H1 (cell line): ENCODE measurements at regions not wholly inside any gene's neighbourhood (a gene's known extent, or its start where the extent isn't known, plus 50 kb on each side); places are given as distances from the start of the nearest gene placed in this dataset.

Experiments used
- CTCF ChIA-PET: fragments of 300-600 bp; sonication (Branson Sonifier 250); formaldehyde crosslinking; loops from one replicate; lab custom pipeline; 2021; ENCODE audit not compliant: partially characterized antibody; lab: Charles Lee
- POLR2A ChIA-PET: fragments of 300-600 bp; sonication (Branson Sonifier 250); formaldehyde crosslinking; loops from one replicate; lab custom pipeline; 2021; ENCODE audit warnings: inconsistent platforms; ENCODE audit not compliant: partially characterized antibody; lab: Charles Lee
- DNase-seq, 2 experiments: peaks; one replicate each; pipeline versions ENCODE4 v3.0.0 to v3.0.0-alpha.2; 2010 to 2022; ENCODE audit warnings: low spot score in 2 of 2, low read depth in 1 of 2, mixed read lengths in 1 of 2
- FAIRE-seq: peaks from 2 replicates; lab custom pipeline; 2011; peaks lifted over from hg19 to GRCh38; lab: Jason Lieb, UNC
- H2AFZ ChIP-seq: 2 replicates; pipeline ENCODE4 v1.8.1; 2012; ENCODE audit warnings: low read length, inconsistent platforms
- H2AK5ac ChIP-seq: 2 replicates; pipeline ENCODE4 v1.6.1; 2013; ENCODE audit warnings: low read depth, low read length
- H2BK120ac ChIP-seq: replicated peaks from 2 replicates; pipeline ENCODE3; 2013; ENCODE audit warnings: low read depth, low read length, inconsistent platforms
- H2BK12ac ChIP-seq: 2 replicates; pipeline ENCODE4 v1.6.1; 2013; ENCODE audit warnings: low read depth, low read length
- H2BK15ac ChIP-seq: 2 replicates; pipeline ENCODE4 v1.6.1; 2013; ENCODE audit warnings: low read length
- H2BK20ac ChIP-seq: 2 replicates; pipeline ENCODE4 v1.6.1; 2013; ENCODE audit warnings: low read length
- H2BK5ac ChIP-seq: 2 replicates; pipeline ENCODE4 v1.6.1; 2013; ENCODE audit warnings: low read depth, low read length
- H3K14ac ChIP-seq: 2 replicates; pipeline ENCODE4 v1.6.1; 2013; ENCODE audit warnings: inconsistent platforms; ENCODE audit not compliant: insufficient read length
- H3K18ac ChIP-seq: 2 replicates; pipeline ENCODE4 v1.6.1; 2013; ENCODE audit warnings: low read length; ENCODE audit errors: extremely low read depth
- H3K23ac ChIP-seq: 2 replicates; pipeline ENCODE4 v1.6.1; 2013; ENCODE audit warnings: inconsistent platforms; ENCODE audit not compliant: insufficient read length
- H3K23me2 ChIP-seq: 2 replicates; pipeline ENCODE4 v1.6.1; 2013; ENCODE audit warnings: low read depth, low read length
- H3K27ac ChIP-seq: 2 replicates; pipeline ENCODE4 v1.6.1; 2011; ENCODE audit warnings: low read depth, low read length, inconsistent platforms
- H3K27me3 ChIP-seq, 4 experiments: replicated peaks in 1 of 4; 1 replicate in 1 of 4; 2 replicates in 3 of 4; pipeline versions ENCODE4 v1.6.1 to v1.8.1; 2011 to 2013; ENCODE audit warnings: low read length in 3 of 4, mild to moderate bottlenecking in 3 of 4, inconsistent platforms in 2 of 4, mixed read lengths in 2 of 4, moderate library complexity in 1 of 4; ENCODE audit not compliant: control insufficient read depth in 3 of 4, insufficient read depth in 3 of 4; ENCODE audit errors: extremely low read depth in 1 of 4
- H3K36me3 ChIP-seq, 4 experiments: 2 replicates each; pipeline versions ENCODE4 v1.6.1 to v1.8.1; 2011 to 2013; ENCODE audit warnings: mild to moderate bottlenecking in 4 of 4, low read length in 3 of 4, moderate library complexity in 2 of 4, control low read depth in 1 of 4, inconsistent platforms in 1 of 4; ENCODE audit not compliant: insufficient read depth in 4 of 4, control insufficient read depth in 2 of 4
- H3K4ac ChIP-seq: replicated peaks from 2 replicates; pipeline ENCODE3; 2013; ENCODE audit warnings: low read length, low read depth, mixed read lengths, inconsistent platforms; ENCODE audit not compliant: insufficient read length
- H3K4me1 ChIP-seq, 4 experiments: replicated peaks in 1 of 4; 1 replicate in 1 of 4; 2 replicates in 3 of 4; pipeline versions ENCODE4 v1.6.1 to v1.8.1; 2011 to 2013; ENCODE audit warnings: low read length in 3 of 4, inconsistent platforms in 2 of 4, mixed read lengths in 1 of 4; ENCODE audit not compliant: insufficient read depth in 4 of 4, control insufficient read depth in 3 of 4
- H3K4me2 ChIP-seq, 2 experiments: 2 replicates each; pipeline versions ENCODE4 v1.6.1 to v1.8.1; 2011 to 2013; ENCODE audit warnings: low read depth in 2 of 2, low read length in 2 of 2, control low read depth in 1 of 2, inconsistent platforms in 1 of 2, mild to moderate bottlenecking in 1 of 2; ENCODE audit not compliant: insufficient read depth in 1 of 2
- H3K4me3 ChIP-seq, 4 experiments: fragments of 200-600, 300-600 bp in 1 of 4; sonication (generic), shearing (Covaris generic), sonication (Bioruptor Twin) in 1 of 4; 2 replicates each; pipeline versions ENCODE4 v1.5.1 to v1.8.1; 2011 to 2016; ENCODE audit warnings: low read length in 4 of 4, low read depth in 3 of 4, control low read depth in 2 of 4, inconsistent platforms in 2 of 4, mild to moderate bottlenecking in 2 of 4, mixed read lengths in 1 of 4, moderate library complexity in 1 of 4; ENCODE audit not compliant: insufficient read depth in 2 of 4; ENCODE audit errors: extremely low read depth in 1 of 4
- H3K56ac ChIP-seq: replicated peaks from 2 replicates; pipeline ENCODE3; 2013; ENCODE audit warnings: low read depth, mild to moderate bottlenecking, mixed read lengths, low read length, inconsistent platforms; ENCODE audit not compliant: insufficient read length
- H3K79me1 ChIP-seq: 2 replicates; pipeline ENCODE4 v1.6.1; 2013; ENCODE audit warnings: low read depth, low read length, control low read depth
- H3K79me2 ChIP-seq, 2 experiments: 2 replicates each; pipeline versions ENCODE4 v1.6.1 to v1.8.1; 2012 to 2013; ENCODE audit warnings: low read length in 2 of 2, mild to moderate bottlenecking in 2 of 2, inconsistent platforms in 1 of 2; ENCODE audit not compliant: insufficient read depth in 2 of 2, control insufficient read depth in 1 of 2
- H3K9ac ChIP-seq, 4 experiments: replicated peaks in 1 of 4; 1 replicate in 1 of 4; 2 replicates in 3 of 4; pipeline versions ENCODE4 v1.6.1 to v1.8.1; 2011 to 2013; ENCODE audit warnings: low read depth in 3 of 4, low read length in 3 of 4, control low read depth in 2 of 4, mild to moderate bottlenecking in 2 of 4, moderate library complexity in 2 of 4, inconsistent platforms in 1 of 4; ENCODE audit errors: extremely low read depth in 1 of 4
- H3K9me3 ChIP-seq, 2 experiments: 2 replicates each; pipeline versions ENCODE4 v1.6.1 to v1.8.1; 2012 to 2013; ENCODE audit warnings: mild to moderate bottlenecking in 2 of 2, moderate library complexity in 2 of 2, control low read depth in 1 of 2, inconsistent platforms in 1 of 2, low read depth in 1 of 2, low read length in 1 of 2, mixed read lengths in 1 of 2; ENCODE audit not compliant: insufficient read depth in 2 of 2
- H4K20me1 ChIP-seq, 2 experiments: replicated peaks in 1 of 2; 2 replicates each; pipeline versions ENCODE3 to v1.8.1; 2011 to 2013; ENCODE audit warnings: inconsistent platforms in 2 of 2, low read length in 2 of 2, mild to moderate bottlenecking in 1 of 2; ENCODE audit not compliant: insufficient read depth in 2 of 2, control insufficient read depth in 1 of 2
- H4K5ac ChIP-seq: 2 replicates; pipeline ENCODE4 v1.6.1; 2013; ENCODE audit warnings: low read length, low read depth, mixed read lengths, inconsistent platforms; ENCODE audit not compliant: insufficient read length
- H4K8ac ChIP-seq: 2 replicates; pipeline ENCODE4 v1.8.0; 2013; ENCODE audit warnings: mild to moderate bottlenecking, moderate library complexity, low read length, inconsistent platforms; ENCODE audit not compliant: insufficient read depth; ENCODE audit errors: extremely low read depth
- H4K91ac ChIP-seq: replicated peaks from 2 replicates; pipeline ENCODE3; 2013; ENCODE audit warnings: low read length, mixed read lengths, inconsistent platforms; ENCODE audit not compliant: insufficient read length
- CBX8 ChIP-seq: fragments of 300-800, 300-1000 bp; sonication (generic); IDR thresholded peaks from 2 replicates; pipeline ENCODE4 v1.7.1; 2016; ENCODE audit warnings: low read depth, low read length, borderline replicate concordance
- CHD2 ChIP-seq: IDR thresholded peaks from 2 replicates; pipeline ENCODE4 v1.6.1; 2012; ENCODE audit warnings: low read length, improper control_type of control experiment
- E2F6 ChIP-seq: IDR thresholded peaks from 2 replicates; pipeline ENCODE4 v1.6.1; 2012; ENCODE audit warnings: inconsistent platforms
- EGR1 ChIP-seq: IDR thresholded peaks from 2 replicates; pipeline ENCODE4 v1.6.1; 2011; ENCODE audit warnings: low read depth, low read length, borderline replicate concordance
- FOSL1 ChIP-seq: IDR thresholded peaks from 2 replicates; pipeline ENCODE4 v1.6.1; 2011; ENCODE audit warnings: mild to moderate bottlenecking, low read depth, low read length, moderate library complexity; ENCODE audit not compliant: insufficient read depth
- JUN ChIP-seq: IDR thresholded peaks from 2 replicates; pipeline ENCODE4 v1.6.1; 2011; ENCODE audit warnings: low read depth, mild to moderate bottlenecking, improper control_type of control experiment, low read length
- POLR2AphosphoS5 ChIP-seq: IDR thresholded peaks from 2 replicates; pipeline ENCODE4 v1.6.1; 2011; ENCODE audit warnings: low read depth, low read length
- SIN3A ChIP-seq, 2 experiments: IDR thresholded peaks in 1 of 2; conservative IDR thresholded peaks in 1 of 2; 2 replicates each; pipeline ENCODE4 v1.6.1; 2011 to 2012; ENCODE audit warnings: low read length in 2 of 2, improper control_type of control experiment in 1 of 2, low read depth in 1 of 2, mild to moderate bottlenecking in 1 of 2
- SIRT6 ChIP-seq: IDR thresholded peaks from one replicate; pipeline ENCODE4 v1.7.1; 2012; ENCODE audit warnings: low read length, inconsistent platforms
- SIX5 ChIP-seq: IDR thresholded peaks from 2 replicates; pipeline ENCODE4 v1.6.1; 2011; ENCODE audit warnings: mild to moderate bottlenecking, low read depth, low read length
- USF2 ChIP-seq: IDR thresholded peaks from 2 replicates; pipeline ENCODE4 v1.6.1; 2011; ENCODE audit warnings: low read length, improper control_type of control experiment

- Histone ChIP-seq H3K9ac (no peak overlapping the region), H4K91ac (no peak overlapping the region), H2BK120ac (no peak overlapping the region), H3K36me3 (no peaks in the 10 kb centered on the region), H4K20me1 (no peaks in the 10 kb centered on the region), H3K18ac (no peak overlapping the region), H3K23me2 (no peaks in the 10 kb centered on the region), H4K5ac (no peak overlapping the region), H3K4ac (no peak overlapping the region), H2BK5ac (no peak overlapping the region), H4K8ac (no peak overlapping the region), H2BK15ac (no peak overlapping the region), H3K27ac (no peak overlapping the region), H2BK12ac (no peak overlapping the region), H3K9me3 (no peaks in the 10 kb centered on the region), H2BK20ac (no peak overlapping the region), H2AK5ac (no peak overlapping the region), H3K23ac (no peak overlapping the region), H3K79me2 (no peaks in the 10 kb centered on the region), H3K14ac (no peak overlapping the region), H3K4me2 (no peak overlapping the region), H2AFZ (no peak overlapping the region), H3K4me3 (no peak overlapping the region), H3K27me3 (no peaks in the 10 kb centered on the region), H3K56ac (no peak overlapping the region), H3K79me1 (no peaks in the 10 kb centered on the region), H3K4me1 (peaks cover 0 to 3% (median 0%) of the 10 kb centered on the region in 4 experiments; a peak in 2 of 7 replicates)
- CTCF ChIA-PET: no interaction called here
- DNase-seq: no peak
- FAIRE-seq: no peak
- TF ChIP-seq SIRT6 (no peak), E2F6 (no peak), CBX8 (no peak), SIN3A (conservative IDR thresholded peaks at IDR 0.05 in 1 of 2, IDR thresholded peaks at IDR 0.05 in 1 of 2; ENCODE audit: low read depth in 1 of 2, low read length in 2 of 2) (no peak), POLR2AphosphoS5 (no peak), JUN (no peak), CHD2 (no peak), FOSL1 (no peak), USF2 (no peak), SIX5 (no peak), EGR1 (no peak)
- POLR2A ChIA-PET: no interaction called here
Measured at GRCh38 chr6:55675941-55676340, 96.9 kb upstream of the HMGCLL1 start.
